ENCODE measurements at regions not wholly inside any gene's neighbourhood (a gene's known extent, or its start where the extent isn't known, plus 50 kb on each side); places are given as distances from the start of the nearest gene placed in this dataset.
"Not testable (repeated sequence)": the region's sequence is repeated elsewhere in the genome, so short reads cannot be mapped to it uniquely, and the experiment has no call there.

GRCh38 chr17:15864061-15864460 lies 80.9 kb upstream of the ADORA2B start:
- DNase-seq = not testable (repeated sequence)

- DNase-seq = not testable (repeated sequence)
These were observed 80.5 kb upstream of the ADORA2B start for GRCh38 chr17:15864472-15864871.

GRCh38 chr17:15866015-15866414 lies 78.9 kb upstream of the ADORA2B start:
- DNase-seq = not testable (repeated sequence)

- DNase-seq = not testable (repeated sequence)
These were observed 77.6 kb upstream of the ADORA2B start for GRCh38 chr17:15867331-15867730.

- DNase-seq = not testable (repeated sequence)
These were observed 75.1 kb upstream of the ADORA2B start for GRCh38 chr17:15869868-15870267.

GRCh38 chr17:15872677-15873076 lies 72.3 kb upstream of the ADORA2B start:
- DNase-seq = not testable (repeated sequence)

- DNase-seq = not testable (repeated sequence)
These were observed 66.9 kb upstream of the ADORA2B start for GRCh38 chr17:15877882-15878500.

- no peak for DNase-seq
These were observed 62.7 kb upstream of the ADORA2B start for GRCh38 chr17:15882058-15882720.

GRCh38 chr17:15882777-15883176 lies 62.2 kb upstream of the ADORA2B start:
- no peak for DNase-seq

- no peak for DNase-seq
These were observed 61.3 kb upstream of the ADORA2B start for GRCh38 chr17:15883617-15884111.

GRCh38 chr17:15884731-15885130 lies 60.2 kb upstream of the ADORA2B start:
- DNase-seq = no peak

GRCh38 chr17:15885770-15886169 lies 59.2 kb upstream of the ADORA2B start:
- no peak for DNase-seq

- DNase-seq = no peak
These were observed 58.7 kb upstream of the ADORA2B start for GRCh38 chr17:15886221-15886620.

GRCh38 chr17:15886804-15887203 lies 58.1 kb upstream of the ADORA2B start:
- DNase-seq = no peak

GRCh38 chr17:15888436-15888835 lies 56.5 kb upstream of the ADORA2B start:
- DNase-seq = no peak

- no peak for DNase-seq
These were observed 54.5 kb upstream of the ADORA2B start for GRCh38 chr17:15890279-15890892.

GRCh38 chr17:15891318-15891717 lies 53.6 kb upstream of the ADORA2B start:
- DNase-seq = no peak

- DNase-seq = no peak
These were observed 52.7 kb upstream of the ADORA2B start for GRCh38 chr17:15892244-15892643.

GRCh38 chr17:15892731-15893657 lies 51.9 kb upstream of the ADORA2B start:
- no peak for DNase-seq

- DNase-seq = no peak
These were observed 51.3 kb upstream of the ADORA2B start for GRCh38 chr17:15893658-15894024.

GRCh38 chr17:15894258-15894657 lies 50.7 kb upstream of the ADORA2B start:
- no peak for DNase-seq

- DNase-seq = no peak
These were observed 49.8 kb upstream of the ADORA2B start for GRCh38 chr17:15894913-15895658.
